Stimulated activated naive CD8-positive, alpha-beta T cell treated with anti-CD3 and anti-CD28 coated beads, Interleukin-15, Interleukin-2, amounts not matched to agents 100 U/mL and 50 U/mL, for 24 hours (primary cell): ENCODE measurements at regions not wholly inside any gene's neighbourhood (a gene's known extent, or its start where the extent isn't known, plus 50 kb on each side); places are given as distances from the start of the nearest gene placed in this dataset.
"Not testable (repeated sequence)": the region's sequence is repeated elsewhere in the genome, so short reads cannot be mapped to it uniquely, and the experiment has no call there.

Experiments used
- ATAC-seq: fragments of 150-1000 bp; cut with Tn5 transposase; one replicate; pipeline ENCODE4 v1.10.0; 2021
- DNase-seq: peaks from one replicate; pipeline ENCODE4 v3.0.0; 2021

DNA sequence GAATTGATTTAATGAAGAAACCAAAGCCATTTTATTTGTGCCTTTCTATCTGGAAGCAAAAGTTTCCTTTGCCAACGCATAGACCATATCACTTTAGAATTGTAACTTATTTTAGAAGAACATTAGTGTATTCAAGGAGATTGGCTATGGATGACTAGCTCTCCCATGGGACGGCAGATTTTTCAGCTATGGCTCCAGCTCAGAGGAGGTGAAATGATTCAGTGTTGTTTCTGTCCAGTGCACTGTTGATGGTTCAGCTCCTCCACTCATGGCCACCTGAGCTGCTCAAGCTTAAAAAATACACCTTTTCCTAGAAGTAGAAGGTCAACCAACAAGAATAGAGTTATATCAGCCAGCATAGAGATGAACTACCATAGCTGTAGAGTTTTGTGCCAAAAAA, 1597.5 kb upstream of the PIK3C3 start:
- DNase-seq, result no peak

DNA sequence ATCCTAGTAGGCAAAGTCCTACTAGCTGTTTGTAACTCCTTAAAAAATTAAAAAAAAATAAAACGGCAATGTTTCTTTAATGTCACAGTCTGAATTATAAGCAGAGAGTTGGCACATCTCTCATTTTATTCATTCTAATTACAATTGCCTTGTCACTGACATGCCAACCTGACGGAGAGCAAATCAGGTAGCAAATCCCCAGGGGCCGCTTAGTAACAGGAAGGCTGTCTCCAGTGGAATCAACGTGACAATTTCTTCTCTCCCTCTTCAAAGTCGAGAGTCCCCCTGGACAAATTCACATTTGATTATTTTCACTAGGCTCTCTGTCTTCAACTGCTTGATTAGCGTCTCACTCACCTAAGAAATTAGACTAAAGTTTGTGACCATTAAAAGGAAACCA, 1598.9 kb upstream of the PIK3C3 start:
- no peak for ATAC-seq
- DNase-seq, result no peak

More for the DNA sequence above, 1597.5 kb upstream of the PIK3C3 start:
- no peak for ATAC-seq

DNA sequence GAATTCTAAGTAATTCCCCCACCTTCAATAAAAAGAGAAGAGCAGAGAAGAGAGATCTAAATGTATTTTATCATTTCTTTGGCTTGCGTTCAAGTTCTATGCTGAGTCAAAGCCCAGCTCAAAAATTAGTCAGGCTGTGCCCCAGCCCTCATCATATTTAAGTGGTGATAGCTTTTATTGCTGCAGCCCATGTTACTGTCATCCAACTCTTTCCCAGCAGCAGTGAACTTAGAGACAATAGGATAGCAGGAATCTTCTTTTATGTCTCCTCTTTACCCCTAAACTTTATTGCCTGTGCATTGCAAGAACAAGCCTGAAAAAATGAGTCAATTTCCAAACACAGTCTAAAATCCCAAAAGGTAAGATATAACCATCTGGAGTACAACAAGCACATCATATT, 1599.3 kb upstream of the PIK3C3 start:
- no peak for DNase-seq
- no peak for ATAC-seq

DNA sequence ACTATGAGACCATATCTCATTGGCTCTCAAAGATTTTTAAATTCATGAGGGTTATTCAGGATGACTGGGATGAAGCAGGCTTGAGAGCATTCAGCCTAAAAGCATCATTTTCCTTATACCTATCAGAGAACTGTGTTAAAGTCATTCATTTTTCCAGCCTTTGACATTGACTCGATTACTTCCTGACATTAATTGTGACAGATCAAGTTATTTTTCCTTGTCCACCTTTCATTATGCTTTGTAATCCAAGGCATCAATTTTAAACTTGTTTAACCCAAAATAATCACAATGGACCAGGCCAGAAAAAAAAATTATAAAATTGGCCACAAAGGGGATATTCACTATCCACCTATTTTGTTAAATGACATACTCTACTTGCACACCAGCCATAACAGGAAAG, 1606.8 kb upstream of the PIK3C3 start:
- no peak for DNase-seq
- no peak for ATAC-seq

DNA sequence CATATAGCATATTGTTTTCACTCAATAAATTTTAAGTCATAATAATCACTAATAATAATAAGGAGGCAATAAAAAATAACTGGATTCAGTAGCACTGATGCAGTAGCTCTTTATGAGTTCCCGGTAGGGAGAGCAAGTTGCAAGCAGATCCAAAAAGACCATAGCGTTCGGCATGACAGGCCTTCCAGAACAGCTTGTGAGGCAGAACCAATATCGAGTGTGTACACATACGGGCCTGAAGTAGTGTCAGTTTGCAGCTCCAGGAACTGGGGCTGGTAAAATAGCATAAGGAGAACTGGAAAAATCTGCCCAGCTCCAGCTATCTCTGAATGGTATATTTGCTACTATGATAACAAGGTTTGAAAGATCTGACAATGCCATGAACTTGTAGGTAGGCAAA, 1607.8 kb upstream of the PIK3C3 start:
- no peak for ATAC-seq

DNA sequence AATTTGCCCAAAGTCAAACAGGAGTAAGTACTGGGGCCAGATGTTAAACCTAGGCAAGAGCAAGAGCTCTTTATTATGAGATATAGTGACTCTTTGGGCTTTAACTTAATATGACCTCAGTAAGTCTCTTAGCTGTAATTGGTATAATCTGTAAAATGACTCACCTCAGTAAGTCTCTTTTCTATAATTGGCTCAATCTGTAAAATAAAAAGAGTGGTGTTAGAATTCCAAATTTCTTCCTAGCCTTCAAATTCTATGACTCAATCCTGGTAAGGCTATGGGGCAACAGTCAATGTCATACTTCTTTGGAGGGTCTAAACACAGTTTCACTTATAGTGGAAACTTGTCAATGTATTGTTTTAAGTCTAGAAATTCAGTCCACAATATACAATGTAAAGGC, 1608.9 kb upstream of the PIK3C3 start:
- no peak for ATAC-seq
- no peak for DNase-seq

More for the DNA sequence above, 1607.8 kb upstream of the PIK3C3 start:
- DNase-seq, result no peak

DNA sequence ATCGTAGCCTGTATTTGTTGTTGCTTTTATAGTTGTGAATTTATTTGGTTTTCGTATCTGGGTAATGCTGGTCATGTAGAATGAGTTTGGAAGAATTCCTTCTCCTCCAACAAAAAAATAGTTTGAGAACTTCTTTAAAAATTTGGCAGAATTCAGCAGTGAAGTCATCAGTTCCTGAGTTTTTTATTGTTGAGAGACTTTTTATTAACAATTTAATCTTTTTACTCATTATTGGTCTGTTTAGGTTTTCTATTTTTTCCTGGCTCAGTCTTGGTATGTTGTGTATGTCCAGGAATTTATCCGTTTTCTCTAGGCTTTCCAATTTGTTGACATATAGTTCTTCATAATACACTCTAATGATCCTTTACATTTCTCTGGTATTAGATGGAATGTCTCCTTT, 1613.3 kb upstream of the PIK3C3 start:
- DNase-seq (no peak), ATAC-seq (no peak)

DNA sequence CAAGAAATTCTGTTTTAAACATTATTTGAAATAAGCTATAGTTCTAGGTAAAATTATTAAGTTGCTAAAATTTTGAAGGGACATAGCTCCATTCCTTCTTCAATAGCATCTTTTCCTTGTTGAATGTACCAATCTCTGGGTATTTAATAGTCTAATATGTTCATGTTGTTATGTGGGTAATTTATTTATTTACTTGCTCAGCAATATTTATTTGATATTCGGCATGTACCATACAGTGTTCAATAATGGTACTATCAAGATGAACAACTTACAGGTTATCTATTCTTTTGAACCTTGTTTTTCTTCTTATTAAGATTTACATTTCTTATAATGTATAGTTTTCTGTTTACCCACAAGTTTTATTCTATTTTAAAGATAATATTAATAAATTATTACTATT, 1616.8 kb upstream of the PIK3C3 start:
- DNase-seq, result no peak
- no peak for ATAC-seq

DNA sequence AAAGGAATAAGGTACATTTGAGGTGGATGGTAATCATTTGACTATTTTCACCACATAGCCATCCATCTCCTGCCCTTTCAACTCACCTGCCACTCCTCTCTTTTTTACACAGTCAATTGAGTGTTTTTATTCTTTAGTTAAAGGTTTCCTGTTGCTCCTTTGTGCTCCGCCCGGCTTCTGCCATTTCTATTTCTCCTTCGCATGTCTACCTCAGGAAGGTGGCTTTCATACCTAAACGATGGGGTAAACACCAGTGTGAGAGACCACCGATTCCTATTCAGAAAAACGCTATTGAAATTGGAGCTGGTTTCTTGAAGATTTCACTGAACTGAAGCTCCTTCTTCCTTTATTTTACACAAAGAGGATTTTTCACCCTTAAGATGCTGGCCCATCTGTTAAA, 1628.0 kb upstream of the PIK3C3 start:
- ATAC-seq (no peak), DNase-seq (no peak)

DNA sequence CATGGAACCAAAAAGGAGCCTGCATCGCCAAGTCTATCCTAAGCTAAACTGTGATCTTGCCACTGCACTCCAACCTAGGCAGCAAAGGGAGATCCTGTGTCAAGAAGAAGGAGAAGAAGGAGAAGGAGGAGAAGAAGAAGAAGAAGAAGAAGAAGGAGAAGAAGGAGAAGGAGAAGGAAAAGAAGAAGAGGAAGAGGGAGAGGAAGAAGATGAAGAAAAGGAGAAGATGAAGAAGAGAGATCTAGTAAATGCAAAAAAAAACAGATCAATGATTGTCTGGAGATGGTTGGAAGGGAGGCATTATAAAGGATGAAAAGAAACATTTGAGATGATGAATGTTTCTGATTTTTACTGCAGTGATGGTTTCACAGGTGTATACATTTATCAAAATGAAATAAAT, 1629.0 kb upstream of the PIK3C3 start:
- ATAC-seq (no peak), DNase-seq (no peak)

DNA sequence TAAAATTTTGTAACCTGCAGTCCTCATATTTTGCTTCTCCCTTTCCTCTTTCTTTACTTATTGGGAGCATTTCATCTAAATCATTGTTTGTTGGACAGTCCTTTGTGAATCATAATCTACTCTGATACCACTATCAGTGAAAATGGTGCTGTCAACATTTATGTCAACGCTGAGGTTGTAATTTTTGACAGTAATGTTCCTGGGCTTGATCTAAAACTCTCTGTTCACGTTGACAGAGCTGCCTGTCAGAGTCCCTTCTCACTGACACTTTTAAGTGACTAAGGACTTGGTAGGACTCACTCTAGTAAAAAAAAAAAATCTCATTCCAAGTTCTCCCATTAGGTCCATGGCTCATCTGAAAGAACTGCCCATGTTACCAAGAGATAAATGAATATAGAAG, 1640.8 kb upstream of the PIK3C3 start:
- no peak for ATAC-seq
- no peak for DNase-seq

DNA sequence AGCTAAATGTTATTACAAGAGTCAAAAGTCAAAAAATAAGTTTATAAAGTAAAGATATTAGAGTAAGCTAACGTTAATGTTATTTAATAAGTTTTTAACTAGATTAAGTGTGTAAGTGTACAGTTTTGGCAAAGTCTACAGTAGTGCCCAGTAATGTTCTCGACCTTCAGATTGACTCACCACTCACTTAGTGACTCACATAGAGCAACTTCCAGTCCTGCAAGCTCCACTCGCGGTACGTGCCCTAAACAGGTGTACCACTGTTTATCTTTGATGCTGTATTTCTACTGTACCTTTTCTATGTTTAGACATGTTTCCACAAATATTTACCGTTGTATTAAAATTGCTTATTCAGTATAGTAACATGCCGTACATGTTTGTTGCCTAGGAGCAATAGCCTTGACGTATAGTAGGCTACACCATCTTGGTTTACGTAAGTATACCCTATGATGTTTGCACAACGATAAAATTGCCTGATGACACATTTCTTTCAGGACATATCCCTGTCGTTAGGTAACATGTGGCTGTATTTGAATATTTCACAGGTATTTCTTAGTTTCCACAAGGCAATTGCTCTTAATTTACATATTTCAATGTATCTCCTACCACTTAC, 1641.9 kb upstream of the PIK3C3 start:
- ATAC-seq (no peak), DNase-seq (no peak)

DNA sequence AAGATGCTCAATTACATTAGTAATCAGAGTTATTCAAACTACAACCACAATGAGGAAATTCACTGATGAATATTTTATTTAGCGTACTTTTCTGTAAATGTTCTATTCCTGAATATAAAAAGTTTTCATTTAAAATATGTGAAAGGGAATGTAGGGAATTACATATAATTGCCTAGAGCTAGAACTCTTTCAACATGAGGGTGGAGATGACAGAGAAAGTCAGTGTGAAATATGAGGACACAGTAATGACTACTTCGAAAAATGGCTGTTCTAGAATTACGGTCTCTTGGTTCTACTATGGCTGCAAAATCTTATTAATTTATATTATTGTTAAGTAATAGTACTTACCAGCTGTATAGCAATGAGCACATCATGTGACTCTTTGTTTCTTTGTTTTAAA, 1647.4 kb upstream of the PIK3C3 start:
- ATAC-seq (no peak), DNase-seq (no peak)

DNA sequence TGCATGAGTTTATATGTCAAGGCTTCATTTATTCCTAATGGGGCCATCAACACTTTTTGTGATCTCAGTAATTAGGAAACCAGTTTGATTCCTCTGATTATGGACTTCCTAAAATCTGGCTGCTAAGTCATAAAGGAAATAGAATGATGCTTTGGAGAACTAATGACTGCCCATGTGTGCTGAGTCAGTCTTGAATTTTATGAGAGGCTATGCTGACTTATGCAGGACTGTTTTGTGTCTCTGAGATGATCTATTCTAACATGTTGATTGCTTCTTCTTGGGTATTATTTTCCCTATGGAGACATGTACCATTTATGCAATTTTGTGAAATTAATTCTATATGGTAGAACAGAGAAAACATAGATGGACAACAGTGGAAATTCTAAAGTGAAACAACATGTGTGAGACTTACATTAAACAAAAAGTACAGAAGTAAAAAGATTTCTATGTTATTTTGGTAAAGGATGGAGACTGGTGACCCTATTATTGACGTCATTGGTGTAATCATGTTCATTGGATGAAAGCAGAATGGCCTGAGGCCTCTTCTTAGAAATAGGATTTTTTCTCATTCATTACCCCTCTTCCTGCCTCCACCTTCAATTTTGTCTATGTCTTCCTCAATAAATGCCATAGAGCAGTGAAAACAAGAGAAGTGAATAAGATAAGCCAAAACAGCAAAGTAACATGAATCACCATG, 1658.2 kb upstream of the PIK3C3 start:
- no peak for ATAC-seq
- DNase-seq, result no peak

DNA sequence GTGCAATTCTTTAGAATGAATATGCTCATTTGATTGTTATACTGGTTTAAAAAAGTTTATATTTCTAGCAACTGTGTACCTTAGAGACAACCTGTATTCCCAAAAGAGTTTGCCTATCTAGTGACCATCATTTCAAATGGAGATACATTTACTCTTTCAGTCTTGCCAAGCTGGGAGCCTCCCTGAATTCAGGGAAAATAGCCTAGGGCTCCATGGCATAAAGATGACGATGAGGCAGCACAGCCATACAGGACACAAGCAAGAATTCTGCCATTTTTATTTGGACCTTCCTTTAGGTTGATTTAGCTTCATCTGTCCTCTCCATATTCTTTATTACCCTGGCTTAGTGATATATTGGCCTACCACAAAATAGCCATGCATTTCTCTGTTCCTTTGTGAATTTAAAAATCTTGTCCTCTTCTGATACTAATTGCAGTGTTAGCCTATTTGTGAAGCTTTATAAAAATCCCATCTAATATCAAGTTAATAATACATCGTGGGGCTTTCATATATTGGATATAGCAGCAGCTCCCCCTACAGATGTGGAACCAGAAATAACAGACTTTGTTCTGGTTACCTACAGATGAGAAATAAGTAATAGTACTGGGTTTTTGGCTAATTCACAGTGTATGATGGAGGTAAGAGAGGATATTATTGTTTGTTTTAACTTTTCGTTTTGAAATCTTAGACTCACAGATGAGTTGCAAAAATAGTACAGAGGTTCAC, 1661.9 kb upstream of the PIK3C3 start:
- no peak for ATAC-seq
- no peak for DNase-seq

DNA sequence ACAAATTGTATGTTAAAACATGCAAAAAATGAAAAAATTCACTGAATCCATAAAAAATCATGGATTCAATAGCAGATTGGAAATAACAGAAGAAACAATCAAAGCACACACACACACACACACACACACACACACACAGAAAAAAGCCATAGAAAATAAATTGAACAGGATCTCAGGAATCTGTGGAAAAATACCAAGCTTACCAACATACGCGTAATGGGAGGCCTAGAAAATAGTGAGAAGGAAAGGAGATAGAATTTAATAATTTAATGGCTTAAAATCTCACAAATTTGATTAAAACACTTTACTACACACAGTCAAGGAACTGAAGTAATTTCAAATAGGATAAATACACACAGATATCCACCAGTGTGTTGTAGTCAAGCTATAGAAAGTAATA, 1671.5 kb upstream of the PIK3C3 start:
- ATAC-seq (no peak), DNase-seq (no peak)

DNA sequence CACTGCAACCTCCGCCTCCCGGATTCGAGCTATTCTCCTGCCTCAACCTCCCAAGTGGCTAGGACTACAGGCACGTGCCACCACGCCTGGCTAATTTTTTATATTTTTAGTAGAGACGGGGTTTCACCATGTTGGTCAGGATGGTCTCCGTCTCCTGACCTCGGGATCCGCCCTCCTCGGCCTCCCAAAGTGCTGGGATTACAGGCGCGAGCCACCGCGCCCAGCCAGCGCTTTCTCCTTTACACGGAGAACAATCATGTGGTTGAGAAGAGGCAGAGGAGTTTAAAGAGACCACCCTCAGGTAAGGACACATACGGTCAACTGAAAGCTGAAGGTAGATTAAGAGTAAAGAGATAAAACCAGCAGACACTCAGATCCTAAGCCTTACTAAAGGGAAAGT, 1673.7 kb upstream of the PIK3C3 start:
- ATAC-seq, DNase-seq: not testable (repeated sequence)

DNA sequence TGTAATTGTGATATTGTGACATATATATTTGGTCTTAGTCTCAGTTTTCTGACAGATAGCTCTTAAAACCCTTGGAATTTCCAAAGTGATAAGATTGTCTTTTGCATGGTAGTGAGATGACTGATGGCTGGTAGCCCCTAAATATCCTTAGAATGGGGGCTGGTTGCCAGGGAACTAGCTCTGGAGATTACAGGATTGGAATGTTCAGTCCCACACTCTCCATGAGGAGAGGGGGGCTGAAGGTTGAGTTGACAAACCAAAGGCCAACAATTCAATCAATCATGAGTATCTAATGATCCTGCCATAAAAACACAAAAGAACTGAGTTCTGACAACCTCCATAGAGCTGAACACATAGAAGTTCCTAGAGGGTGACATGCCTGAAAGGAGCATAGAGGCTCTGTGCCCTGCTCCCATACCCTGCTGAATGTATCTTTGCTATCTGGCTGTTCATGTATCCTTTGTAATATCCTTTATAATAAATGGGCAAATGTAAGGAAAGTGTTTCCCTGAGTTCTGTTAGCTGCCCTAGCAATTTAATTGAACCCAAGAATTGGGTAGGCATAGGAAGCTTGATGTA, 1680.3 kb upstream of the PIK3C3 start:
- DNase-seq, result no peak
- ATAC-seq, result no peak

DNA sequence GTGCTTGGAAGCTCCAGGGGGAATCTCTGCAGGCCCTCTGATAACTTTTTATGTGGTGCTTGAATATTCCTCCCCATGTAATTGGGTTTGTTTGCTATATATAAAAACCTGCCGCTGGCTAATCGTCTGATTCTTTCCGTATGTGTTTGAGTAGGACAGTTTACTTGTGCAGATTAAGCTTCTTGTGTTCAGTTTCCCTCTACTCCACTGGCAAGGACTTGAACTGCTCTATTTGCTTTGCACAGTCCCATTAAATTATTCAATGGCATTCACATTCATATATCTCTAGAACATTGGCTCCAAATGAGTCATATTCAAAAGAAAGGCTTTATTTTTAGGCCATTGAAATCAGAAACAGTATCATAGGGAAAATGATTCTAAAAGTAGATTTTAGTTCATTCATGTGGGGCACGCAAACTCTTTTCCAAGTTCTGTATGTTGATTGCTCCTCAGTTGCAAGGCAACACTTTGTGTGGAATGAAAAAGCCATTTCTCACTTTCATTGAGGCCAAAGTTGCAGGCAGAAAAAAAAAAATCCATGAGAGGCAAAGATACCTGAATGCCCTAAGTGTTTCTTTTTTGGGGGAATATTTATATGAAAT, 1682.3 kb upstream of the PIK3C3 start:
- DNase-seq (no peak), ATAC-seq (no peak)

DNA sequence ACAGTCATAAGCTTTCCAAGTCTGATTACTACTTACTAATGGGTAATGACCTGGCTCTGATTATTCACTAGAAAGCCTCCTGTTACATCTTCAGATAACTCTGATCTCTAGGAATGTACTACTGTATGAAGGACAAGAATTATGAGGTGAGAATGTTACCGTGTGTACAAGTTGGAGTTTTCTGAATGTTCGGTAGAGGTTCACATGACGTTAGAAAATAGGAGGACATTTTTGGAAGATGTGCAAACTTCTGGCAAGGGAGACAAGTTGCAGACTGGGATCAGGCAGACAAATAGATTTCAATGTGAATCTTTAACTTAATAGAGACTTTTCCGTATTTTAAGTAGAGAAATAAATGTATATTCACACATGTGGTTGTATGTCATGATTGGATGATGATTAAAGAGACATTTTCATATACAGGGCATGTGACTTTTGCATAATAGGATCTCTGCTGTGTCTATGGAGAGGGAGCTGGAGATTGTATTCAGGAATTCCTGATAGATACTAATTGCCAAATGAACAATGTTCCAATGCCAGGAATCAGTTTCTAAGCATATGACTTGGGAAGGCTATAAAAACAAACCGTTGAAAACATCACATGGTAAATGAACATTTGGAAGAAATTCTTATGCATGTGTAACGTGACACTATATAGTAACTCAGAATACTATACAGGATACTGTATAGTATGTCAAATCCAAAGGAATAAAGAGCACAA, 1695.8 kb upstream of the PIK3C3 start:
- DNase-seq, result no peak
- no peak for ATAC-seq

DNA sequence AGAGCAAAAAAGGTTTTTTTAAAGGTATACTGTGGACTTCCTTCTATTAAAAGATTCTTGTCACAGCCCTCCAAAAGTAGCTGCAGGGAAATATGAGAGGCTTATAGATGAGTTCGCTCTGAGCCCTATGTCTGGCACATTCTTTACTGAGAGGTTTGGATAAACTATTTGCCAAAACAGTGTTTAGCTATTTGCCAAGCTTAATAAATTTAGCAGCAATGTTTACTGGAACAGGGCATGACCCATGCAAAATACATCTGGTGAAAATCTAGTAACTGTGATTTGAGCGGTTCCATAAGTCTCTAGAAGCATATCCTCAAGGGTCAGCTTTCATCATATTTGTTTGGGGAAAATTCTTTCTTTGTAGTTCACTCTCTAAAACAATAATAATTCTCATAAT, 1696.7 kb upstream of the PIK3C3 start:
- no peak for ATAC-seq
- DNase-seq, result no peak

DNA sequence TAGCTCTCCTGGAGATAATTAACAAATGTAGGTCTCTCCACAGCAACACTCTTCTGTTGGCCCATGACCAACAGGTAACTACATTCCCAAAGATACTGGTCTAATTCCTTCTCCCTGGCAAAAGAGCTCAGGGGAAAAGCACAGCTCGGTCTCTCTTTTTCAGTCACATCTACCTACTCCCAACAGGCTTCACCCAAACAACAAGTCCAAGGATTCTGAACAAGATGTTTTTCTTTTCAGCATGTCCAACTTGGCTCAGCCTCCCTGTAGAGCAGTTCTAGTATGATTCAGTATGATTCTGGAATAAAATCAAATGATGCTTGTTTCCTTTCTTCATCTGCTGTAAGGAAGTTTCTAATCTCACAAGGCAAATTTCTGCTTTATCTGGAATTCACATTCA, 1704.8 kb upstream of the PIK3C3 start:
- ATAC-seq, result no peak

More for the DNA sequence above, 1704.8 kb upstream of the PIK3C3 start:
- no peak for DNase-seq
